ENCODE measurements at regions not wholly inside any gene's neighbourhood (a gene's known extent, or its start where the extent isn't known, plus 50 kb on each side); places are given as distances from the start of the nearest gene placed in this dataset.

DNA sequence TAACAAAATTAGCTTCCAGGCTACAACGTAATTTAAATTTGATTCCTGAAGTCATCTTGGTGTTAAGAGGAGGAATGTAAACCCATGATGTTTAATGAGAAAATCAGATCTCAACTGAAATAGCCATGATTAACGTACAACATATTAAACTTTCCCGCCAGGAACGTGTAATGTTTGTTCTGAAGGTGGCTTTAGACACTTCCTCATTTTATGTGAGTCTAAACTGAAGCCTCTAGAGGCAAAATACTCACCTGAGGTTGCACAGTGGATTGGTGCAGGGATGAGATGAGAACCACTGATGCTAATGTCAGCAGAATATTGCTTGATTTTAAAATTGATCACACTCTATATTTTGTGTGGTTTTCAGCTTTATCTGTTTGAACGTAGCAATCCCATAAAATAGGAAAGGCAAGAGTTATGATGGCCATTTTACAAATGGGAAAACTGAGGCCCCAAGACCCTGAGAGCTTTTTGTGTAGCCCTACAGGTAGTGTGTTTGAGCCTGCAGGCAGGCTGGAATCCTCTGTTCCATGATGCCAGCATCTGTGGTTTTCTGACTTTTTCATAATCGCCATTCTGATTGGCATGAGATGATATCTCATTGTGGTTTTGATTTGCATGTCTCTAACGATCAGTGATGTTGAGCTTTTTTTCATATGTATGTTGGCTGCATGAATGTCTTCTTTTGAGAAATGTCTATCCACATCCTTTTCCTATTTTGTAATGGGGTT, 243.7 kb upstream of the BMPER start:
- TF ChIP-seq CTCF (IDR thresholded peaks at IDR 0.05; ENCODE audit: borderline replicate concordance, control extremely low read depth, extremely low read depth, insufficient read depth, missing control alignments) = no peak
- no peak for DNase-seq (ENCODE audit: low spot score)
- in situ Hi-C loops (cut with MboI; ENCODE audit: low sequenced_read_pairs, unreplicated experiment) = no loop called here

DNA sequence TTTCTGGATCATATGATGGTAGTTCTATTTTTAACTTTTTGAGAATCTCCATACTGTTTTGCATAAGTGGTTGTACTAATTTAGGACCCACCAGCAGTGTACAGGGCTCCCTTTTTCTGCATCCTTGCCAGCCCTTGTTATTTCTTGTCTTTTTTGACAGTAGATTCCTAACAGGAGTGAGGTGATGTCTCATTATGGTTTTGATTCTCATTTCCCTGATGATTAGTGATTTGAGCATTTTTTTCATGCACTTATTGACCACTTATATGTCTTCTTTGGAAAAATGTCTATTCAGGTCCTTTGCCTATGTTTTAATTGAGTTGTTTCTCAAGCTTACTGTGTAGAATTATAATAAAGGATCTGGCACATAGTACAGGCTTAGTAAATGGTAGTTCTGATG, 238.8 kb upstream of the BMPER start:
- TF ChIP-seq CTCF (IDR thresholded peaks at IDR 0.05; ENCODE audit: borderline replicate concordance, control extremely low read depth, extremely low read depth, insufficient read depth, missing control alignments) = no peak
- DNase-seq (ENCODE audit: low spot score) = no peak
- in situ Hi-C loops (cut with MboI; ENCODE audit: low sequenced_read_pairs, unreplicated experiment) = no loop called here

GRCh38 chr7:33667196-33667595, 238.1 kb upstream of the BMPER start:
- in situ Hi-C loops (cut with MboI; ENCODE audit: low sequenced_read_pairs, unreplicated experiment) = no loop called here
- no peak for DNase-seq (ENCODE audit: low spot score)
- TF ChIP-seq CTCF (IDR thresholded peaks at IDR 0.05; ENCODE audit: borderline replicate concordance, control extremely low read depth, extremely low read depth, insufficient read depth, missing control alignments) = no peak

- no peak for TF ChIP-seq CTCF (IDR thresholded peaks at IDR 0.05; ENCODE audit: borderline replicate concordance, control extremely low read depth, extremely low read depth, insufficient read depth, missing control alignments)
- DNase-seq (ENCODE audit: low spot score) = no peak
- in situ Hi-C loops (cut with MboI; ENCODE audit: low sequenced_read_pairs, unreplicated experiment) = no loop called here
These were observed 236.1 kb upstream of the BMPER start for GRCh38 chr7:33669251-33669670.

- in situ Hi-C loops (cut with MboI; ENCODE audit: low sequenced_read_pairs, unreplicated experiment) = no loop called here
- TF ChIP-seq CTCF (IDR thresholded peaks at IDR 0.05; ENCODE audit: borderline replicate concordance, control extremely low read depth, extremely low read depth, insufficient read depth, missing control alignments) = no peak
- no peak for DNase-seq (ENCODE audit: low spot score)
These were observed 233.6 kb upstream of the BMPER start for GRCh38 chr7:33671531-33672262.

DNA sequence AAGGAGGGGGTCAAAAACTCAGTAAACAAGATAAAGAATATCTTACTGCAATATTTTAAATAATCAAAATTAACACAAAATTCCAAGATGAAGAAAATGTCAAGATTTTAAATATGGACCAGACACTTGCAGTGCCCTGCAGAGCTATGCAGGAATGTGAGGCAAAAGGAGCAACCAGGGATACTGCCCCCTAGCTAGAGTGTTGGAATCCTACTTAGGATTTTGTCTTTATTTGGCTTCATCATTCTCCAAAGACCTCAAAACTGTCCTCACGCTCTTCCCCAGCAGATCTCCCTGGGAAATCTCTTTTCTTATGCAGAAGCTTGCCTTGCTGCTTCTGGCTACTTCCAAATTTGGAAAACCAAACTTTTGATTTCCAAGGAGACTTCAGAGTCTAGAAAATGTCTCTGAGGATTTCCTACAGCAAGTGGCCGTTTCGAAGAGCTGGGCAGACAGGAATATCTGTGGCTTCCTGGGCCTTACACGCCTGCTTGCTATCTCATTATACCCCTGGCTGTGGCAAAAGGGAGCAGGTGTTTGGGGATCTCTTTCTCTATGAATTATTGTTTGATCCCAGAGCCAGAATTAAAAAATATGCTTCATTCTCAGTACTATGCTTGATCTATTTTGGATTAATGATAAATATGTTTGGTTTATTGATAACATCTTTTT, 232.2 kb upstream of the BMPER start:
- in situ Hi-C loops (cut with MboI; ENCODE audit: low sequenced_read_pairs, unreplicated experiment) = no loop called here
- no peak for TF ChIP-seq CTCF (IDR thresholded peaks at IDR 0.05; ENCODE audit: borderline replicate concordance, control extremely low read depth, extremely low read depth, insufficient read depth, missing control alignments)
- no peak for DNase-seq (ENCODE audit: low spot score)

Data from GM13976 (cell line).